NCI-H1092 (cell line): ENCODE measurements at regions not wholly inside any gene's neighbourhood (a gene's known extent, or its start where the extent isn't known, plus 50 kb on each side); places are given as distances from the start of the nearest gene placed in this dataset.
"Not testable (repeated sequence)": the region's sequence is repeated elsewhere in the genome, so short reads cannot be mapped to it uniquely, and the experiment has no call there.

Source experiments
- DNase-seq: peaks from one replicate; lab custom pipeline; 2025; lab: John Stamatoyannopoulos, UW

DNA sequence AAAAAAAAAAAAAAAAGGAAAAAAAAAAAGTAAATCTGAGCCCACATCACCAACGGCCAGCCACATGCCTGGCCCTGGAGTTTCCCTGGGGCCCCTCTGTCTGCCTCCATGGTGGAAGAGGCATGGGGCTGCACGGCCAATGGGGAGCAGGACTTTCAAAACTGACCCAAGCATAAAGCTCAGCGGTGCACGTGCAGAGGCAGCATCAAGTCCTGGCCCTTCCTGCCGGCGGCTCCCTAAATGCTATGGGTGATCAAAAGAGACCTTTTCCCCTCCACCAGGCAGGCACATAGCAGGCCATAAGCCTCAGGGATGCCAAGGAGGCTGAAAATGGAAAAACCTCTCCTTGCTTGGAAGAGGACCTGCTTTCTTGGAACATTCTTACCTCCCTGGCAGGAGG lies 94.3 kb downstream of the OAT start:
- no peak for DNase-seq

DNA sequence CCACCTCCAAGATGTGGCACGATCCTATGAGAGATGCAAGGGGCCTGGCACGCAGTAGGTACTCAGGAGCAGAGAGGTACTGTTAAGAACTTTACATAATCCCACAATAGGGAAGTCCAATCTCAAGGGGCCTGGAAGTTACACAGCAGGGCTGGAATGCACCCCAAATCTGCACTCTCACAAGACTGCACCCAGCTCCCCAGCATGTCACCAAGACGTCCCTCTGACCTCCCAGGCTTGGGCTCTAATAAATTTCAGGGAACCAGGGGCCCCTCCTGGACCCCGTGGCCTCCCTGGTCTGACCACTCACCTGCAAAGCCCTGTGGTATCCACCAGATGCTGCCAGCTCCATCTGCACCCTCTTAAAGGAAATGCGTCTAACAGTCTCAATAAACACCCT lies 94.9 kb downstream of the OAT start:
- no peak for DNase-seq

DNA sequence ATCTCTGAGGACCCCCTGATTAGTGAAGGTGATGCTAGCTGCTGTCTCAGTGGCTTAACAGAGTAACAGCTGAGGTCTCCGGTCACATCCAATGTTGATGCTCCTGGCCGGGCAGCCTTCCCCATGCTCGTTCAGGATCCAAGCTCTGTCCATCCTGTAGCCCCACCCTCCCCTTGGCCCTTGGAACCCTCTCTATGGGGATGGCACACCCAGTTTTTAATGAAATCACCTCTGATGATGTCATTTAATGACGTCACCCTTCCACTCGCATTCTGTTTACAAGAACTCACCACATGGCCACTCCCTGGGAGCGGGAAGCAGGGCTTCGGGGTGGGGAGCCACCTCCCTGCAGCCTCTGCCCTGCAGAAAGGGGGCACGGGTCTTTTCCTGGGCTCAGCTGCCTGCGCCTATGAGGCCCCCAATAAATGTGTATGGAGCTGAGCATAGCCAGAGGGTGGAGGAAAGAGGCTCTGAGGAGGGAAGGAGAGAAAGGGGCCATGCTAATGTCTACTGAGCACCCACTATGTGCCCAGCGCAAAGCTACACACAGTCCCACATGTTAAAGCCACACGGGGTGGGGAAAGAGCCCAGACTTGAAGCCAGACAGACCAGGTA lies 95.5 kb downstream of the OAT start:
- DNase-seq, result no peak

DNA sequence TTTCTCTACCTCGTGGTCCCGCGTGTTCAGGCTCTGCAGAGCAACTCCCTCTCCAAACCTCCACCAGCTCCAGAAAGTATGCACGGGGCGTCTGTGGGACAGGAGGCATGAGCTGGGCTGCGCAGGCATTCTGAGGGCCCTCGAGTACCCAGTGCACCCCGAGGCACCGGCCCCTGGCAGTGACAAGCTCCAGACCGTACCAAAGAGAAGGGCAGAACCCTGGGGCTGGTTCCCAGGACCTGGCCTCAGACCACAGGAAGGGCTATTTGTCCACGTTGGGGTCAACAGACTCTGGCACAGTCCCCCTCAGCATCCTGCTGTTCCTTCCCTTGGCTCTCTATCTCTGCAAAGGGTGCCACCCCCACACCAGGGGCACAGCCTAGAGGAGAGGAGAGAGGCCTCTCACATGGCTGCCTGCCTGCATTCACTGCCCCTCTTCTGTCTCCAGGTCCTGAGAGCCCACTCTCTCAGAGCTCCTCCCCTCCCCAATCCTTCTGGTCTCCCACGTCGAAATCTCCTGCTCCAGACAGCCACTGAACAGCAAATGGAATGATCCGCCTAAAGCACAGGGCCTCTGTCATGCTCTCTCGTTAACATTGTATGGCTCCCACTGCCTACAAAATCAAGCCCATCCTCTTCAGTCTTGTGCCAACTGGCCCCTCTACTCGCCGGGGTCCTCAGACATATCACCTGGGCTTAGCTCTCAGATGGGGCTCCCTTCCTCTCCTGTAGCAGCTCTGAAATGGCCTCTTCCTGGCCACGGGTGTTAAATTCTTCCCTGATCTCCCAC lies 96.3 kb downstream of the OAT start:
- no peak for DNase-seq

GRCh38 chr10:124321433-124322089 lies 97.2 kb downstream of the OAT start:
- DNase-seq, result no peak

DNA sequence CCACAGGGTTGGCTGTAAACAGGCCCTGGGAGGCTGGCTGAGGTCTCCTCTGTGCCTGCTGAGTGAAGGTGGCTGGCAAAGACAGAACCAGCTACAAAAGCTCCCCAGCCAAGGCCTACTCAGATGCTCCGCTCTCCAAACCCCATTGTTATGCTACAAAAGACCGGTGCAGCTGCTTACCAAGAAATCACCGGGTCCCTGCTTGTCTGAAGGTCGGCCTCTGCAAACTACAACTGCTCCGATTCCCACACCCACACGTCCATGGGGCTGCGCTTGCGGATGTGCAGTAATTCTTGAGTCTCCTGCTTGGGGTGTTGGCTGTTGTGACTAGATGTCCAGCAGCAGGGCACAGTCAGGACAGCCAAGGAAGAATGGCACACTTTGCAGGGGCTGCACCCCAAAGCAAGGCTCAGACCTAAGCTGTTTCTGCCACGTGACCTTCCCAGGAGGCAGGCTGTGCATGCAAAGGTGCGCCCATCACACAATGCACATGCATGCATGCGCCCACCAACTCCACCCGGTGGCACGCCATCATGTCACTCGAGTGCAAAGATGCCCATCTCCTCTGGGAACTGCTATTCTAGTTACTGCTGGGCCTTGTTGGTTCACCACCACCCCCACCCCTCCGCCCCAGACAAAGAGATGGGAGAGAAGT lies 97.8 kb downstream of the OAT start:
- no peak for DNase-seq

DNA sequence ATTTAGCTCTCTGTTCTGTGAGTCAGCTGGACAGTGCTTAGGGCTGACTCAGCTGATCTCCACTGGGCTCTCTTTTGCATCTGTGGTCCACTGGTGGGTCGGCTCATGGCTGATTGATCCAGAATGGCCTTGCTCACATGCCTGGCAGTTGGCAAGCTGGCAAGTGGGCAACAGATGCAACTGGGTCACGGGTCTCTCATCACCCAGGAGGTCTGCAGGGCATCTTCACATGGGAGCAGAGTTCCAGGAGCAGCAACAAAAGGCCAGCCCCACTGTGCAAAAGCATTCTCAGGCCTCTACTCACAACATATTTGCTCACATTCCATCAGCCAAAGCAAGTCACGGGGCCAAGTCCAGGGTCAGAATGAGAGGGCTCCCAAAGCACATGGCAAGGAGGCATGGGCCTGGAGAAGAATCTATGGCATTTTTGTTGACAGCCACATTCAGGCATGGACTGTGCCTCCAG lies 98.8 kb downstream of the OAT start:
- DNase-seq, result no peak

DNA sequence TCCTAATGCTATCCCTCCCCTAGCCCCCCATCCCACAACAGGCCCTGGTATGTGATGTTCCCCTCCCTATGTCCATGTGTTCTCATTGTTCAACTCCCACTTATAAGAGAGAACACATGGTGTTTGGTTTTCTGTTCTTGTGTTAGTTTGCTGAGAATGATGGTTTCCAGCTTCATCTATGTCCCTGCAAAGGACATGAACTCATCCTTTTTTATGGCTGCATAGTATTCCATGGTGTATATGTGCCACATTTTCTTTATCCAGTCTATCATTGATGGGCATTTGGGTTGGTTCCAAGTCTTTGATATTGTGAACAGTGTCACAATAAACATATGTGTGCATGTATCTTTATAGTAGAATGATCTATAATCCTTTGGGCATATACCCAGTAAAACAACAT lies 99.2 kb downstream of the OAT start:
- not testable (repeated sequence) for DNase-seq

GRCh38 chr10:124318811-124319210 lies 99.9 kb downstream of the OAT start:
- no peak for DNase-seq

DNA sequence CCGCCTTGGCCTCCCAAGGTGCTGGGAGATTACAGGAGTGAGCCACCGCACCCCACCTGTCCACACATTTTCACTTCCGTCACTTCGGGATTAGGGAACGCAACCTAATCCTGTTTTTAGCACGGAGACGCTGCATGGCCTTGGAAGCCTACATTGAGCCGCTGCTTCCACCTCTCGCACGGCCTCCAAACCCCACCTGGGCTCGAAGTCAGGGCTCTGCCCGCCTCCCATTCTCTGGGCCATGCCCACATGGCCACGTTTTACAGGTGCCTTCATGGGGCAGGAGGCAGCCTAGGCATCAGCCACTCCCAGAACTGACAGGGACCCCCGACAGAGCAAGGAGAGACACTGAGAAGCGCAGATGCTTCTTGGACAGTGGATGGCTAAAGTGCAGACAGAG lies 100.6 kb downstream of the OAT start:
- DNase-seq, result no peak

GRCh38 chr10:124316326-124316725 lies 102.4 kb downstream of the OAT start:
- DNase-seq, result no peak

DNA sequence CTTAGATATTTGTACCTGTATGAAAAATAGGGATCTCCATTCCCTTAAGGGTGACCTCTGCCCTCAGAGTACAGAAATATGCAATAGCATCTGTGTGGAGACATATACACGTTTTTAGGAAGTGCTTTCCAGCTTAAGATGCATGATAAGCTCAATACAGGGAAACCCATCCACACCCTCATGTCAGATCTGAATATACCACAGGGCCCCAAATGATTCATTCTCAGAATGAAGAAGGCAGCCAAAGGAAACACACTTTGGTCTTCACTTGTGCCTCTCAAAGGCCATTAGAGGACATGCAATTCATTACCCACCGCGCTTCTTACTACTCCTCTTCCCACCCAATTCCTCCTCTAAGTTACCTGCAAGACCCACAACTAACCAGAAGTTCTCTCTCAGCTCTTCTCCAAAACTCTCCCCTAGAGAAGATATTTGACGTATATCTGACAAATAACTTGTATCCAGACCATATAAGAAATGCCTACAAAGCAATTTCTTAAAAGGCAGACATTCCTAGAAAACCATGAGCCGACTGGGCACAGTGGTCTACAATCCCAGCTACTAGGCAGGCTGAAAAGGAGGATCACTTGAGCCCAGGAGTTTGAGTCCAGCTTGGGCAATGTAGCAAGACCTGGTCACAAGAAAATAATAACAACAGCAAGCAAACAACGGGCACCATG lies 103.0 kb downstream of the OAT start:
- no peak for DNase-seq

GRCh38 chr10:124313374-124313773 lies 105.3 kb downstream of the OAT start:
- no peak for DNase-seq

DNA sequence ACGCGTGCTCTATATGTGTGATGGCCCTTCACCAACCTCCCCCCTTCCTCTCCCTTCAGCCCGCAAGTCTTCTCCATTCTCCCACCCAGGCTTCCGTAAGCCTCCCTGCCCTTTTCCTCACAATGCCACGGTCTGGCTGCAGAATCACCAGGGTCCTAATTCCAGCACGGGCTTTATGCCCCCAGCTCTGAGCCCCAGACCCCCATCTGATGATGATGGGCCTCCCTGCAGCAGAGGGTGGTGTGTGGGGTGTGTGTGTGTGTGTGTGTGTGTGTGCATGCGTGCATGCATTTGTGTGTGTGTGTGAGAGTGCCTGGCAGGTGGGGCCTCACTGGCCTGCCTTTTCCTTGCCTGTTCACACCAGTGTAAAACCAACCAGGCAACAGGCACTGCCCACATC lies 109.9 kb downstream of the OAT start:
- no peak for DNase-seq

DNA sequence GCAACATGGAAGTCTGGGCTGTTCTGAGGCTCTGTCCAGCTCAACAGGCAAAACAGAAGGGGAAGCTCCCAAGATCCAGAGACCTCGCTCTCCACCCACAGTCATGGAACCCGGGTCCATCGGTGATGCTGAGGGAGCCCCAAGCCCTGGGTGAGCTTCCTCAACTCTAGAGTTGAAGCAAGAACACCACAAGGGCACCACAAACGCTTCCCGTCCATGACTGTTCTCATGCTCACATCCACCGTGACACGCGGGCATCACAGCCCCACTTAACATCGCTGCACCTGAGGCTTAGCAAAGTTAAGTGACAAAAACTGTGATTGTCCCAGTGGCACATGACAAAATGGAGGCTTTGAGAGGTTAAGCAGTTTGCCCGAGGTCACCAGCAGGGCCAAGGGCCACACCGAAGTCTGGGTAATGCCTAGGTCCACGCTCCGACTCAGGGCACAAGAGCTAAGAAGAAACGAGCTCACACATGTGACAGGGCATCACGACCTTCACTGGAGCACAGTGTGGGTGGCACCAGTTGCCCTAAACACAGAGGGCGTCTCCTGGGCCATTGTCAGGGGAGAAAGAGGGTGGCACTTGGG lies 110.6 kb downstream of the OAT start:
- no peak for DNase-seq

- DNase-seq, result no peak
Measured at GRCh38 chr10:124307591-124307990, 111.1 kb downstream of the OAT start.

DNA sequence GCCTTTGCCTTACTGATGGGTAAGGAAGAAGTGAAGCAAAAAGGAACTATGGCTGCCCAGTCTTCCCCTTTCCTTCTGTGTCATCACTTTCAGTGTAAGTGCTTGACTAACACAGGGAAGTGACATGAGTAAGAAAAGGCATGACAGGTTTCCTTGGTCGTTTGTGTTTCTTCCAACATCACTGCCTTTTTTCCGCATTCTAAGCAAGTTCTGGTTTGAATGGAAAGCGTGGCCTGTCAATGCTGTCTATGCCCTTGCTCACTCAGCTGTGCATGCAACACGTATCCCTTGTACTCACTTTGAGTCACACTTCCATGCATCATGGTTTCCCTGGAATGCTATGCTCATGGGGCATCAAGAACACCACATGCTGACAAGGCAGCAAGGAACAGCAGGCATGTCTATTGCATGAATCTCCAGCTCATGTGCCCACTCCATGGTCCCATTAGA lies 111.8 kb downstream of the OAT start:
- DNase-seq, result no peak

GRCh38 chr10:124306520-124306919 lies 112.2 kb downstream of the OAT start:
- no peak for DNase-seq

- DNase-seq, result no peak
Measured at GRCh38 chr10:124305984-124306383, 112.7 kb downstream of the OAT start.

- DNase-seq, result no peak
Measured at GRCh38 chr10:124305131-124305530, 113.6 kb downstream of the OAT start.

- DNase-seq, result no peak
Measured at GRCh38 chr10:124303662-124304418, 114.9 kb downstream of the OAT start.
